ENCODE measurements at regions not wholly inside any gene's neighbourhood (a gene's known extent, or its start where the extent isn't known, plus 50 kb on each side); places are given as distances from the start of the nearest gene placed in this dataset.

DNA sequence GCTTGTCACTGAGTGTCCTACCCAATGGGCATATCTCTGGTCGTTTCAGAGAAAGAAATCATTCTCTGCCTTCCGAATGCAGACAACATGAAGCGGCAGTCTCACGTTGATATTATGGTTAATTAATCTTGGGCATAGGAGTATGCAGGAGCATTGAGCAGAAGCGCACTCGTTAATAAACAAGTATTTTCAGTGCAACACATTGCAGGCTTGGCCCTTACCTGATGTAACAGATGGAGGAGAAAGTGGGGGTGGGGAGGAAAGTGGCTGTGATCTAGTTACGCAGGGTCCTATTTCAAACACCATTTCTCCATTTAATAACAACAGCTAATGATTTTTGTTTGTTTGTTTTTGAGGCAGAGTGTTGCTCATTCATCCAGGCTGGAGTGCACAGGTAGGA, 414.0 kb upstream of the RBFOX1 start:
- no peak for DNase-seq

DNA sequence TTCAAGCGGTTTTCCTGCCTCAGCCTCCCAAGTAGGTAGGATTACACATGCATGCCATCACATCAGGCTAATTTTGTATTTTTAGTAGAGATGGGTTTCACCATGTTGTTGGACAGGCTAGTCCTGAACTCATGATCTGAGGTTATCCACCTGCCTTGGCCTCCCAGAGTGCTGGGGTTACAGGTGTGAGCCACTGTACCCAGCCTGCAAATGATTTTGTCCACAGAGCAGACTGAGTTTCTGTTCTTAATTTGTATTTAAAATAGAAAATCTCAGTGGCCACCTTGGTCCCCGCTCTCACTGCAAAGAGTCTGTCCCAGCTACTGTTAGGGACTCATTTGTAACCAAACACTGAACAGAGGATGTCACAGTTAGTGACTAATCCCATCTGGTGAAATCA, 415.7 kb upstream of the RBFOX1 start:
- no peak for DNase-seq

DNA sequence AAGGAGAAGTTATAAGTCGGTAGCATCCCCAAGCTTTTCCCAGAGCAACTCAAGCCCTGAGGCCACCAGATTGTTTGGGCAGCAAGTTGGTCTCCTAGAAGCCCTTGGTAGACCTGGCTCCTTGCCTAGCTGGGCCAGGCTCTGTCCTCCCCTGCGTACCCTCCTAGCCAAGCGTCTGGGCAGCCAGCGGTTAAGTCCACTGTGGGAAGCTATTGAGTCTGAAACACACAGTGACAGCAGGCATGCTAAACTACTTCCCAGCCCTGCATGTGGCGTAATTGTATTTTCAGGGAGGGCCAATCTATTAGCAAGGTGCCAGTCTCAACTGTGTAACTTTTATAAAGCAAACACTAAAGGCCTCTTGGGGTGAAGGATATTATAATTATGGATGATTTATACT, 419.1 kb upstream of the RBFOX1 start:
- DNase-seq: no peak

DNA sequence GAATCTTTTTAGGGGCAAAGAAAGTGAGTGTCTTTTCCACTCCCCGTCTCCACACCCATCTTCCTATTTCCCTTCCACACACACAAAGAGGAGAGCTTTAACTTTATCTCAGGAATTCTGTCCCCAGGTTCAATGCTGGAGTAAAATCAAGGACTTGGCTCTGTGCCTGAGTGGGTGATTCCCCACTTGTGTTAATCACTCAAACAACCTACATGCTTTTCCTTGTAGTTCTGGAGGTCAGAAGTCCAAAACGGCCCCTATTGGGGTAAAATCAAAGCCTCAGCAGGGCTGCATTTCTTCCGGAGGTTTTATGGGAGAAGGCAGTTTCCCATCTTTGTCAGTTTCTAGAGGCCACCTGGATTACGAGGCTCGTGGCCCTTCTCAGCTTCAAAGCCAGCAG, 422.3 kb upstream of the RBFOX1 start:
- DNase-seq: no peak

DNA sequence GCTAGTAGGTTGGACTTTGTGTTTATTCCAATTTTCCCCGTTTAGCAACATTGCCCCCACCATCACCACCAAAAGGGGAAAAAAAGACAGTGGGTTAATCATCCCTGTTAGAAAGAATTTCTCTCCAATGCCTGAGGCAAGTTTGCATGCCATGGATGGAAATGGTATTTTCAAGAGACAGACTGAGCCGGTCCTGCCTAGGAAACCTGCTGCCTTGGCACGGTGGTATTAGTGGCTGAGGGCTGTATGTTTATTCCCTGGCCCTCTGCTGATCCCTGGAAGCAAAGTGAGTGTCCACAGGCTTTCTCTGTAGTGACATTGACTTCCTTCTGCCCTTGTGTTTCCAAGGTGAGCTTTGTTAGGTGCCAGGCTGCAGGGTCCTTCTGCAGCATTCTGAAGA, 427.0 kb upstream of the RBFOX1 start:
- DNase-seq: no peak

DNA sequence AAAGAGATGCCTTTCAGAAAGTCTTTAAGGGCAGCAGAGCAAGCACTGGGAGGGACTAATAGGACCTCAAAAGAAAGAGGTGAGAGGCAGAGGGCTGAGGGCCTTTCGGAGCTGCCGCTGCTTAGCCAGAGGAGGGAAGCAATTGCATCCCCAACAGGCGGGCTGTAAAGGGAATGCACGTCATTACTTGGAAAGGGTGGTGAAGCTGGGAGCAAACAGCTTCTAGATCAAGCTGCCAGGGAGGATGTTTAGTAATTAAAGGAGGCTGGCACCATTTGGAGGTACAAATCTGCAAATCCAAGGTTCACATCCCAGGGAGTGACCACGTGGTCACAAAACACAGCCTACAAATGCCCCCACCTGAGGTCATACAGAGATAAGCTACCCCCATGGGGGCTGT, 429.0 kb upstream of the RBFOX1 start:
- no peak for DNase-seq

DNA sequence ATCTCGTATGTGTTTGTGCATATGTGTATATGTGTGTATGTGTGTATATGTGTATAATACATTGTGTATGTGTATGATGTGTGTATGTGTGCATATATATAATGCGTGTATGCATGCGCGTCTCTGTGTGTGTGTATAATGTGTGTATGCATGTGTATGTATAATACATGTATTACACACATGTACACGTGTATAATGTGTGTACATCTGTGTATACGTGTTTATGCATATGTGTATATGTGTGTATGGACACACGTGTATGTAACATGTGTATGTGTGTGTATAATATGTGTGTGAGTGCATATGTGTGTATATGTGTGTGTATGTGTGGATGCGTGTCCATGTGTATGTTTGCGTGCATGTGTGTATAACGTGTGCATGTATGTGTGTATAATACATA, 433.7 kb upstream of the RBFOX1 start:
- no peak for DNase-seq

DNA sequence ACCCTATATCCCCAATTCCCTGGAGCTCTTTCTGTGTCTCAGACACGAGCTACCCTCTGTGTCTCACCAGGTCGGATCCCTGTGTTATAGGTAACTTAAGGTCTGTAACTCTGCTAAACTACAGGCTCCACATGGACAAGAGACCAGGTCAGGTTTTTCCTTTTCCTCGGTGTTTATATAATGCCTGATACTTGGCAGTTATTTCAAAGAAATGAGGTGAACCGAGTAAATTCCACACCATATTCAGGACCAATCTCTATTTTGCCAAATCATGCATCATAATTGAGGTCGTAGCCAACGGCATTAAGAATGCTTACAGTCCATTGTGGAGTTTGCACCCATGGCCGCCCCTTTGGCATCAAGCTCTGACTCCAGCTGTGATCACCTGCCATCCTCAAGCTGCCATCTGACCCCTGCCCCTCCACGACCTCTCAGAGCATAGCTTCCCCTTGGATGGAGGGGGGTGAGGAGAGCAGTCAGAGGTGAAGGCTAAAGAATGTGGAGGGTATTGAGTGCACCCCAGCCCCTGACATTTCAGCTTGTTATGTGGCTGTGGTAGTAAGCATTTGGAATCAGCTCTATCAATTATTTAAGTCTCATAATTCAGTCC, 434.7 kb upstream of the RBFOX1 start:
- DNase-seq: no peak

DNA sequence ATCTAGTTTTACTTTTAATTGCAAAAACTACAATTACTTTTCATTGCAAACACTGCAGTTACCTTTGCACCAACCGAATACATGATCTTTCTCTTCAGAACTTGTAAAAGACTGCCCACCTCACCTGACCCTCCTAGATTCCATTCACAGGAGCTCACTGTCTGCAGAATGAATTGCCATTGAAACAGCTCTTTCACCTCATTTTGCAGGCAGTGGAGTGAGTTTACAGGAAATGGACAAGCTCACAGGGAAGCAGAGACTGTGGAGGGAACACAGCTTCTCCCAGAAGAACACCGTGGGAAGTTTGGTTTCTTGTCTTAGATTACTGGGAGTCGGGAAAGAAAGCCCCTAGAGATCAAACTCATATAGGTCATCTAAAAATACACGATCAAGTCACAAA, 439.7 kb upstream of the RBFOX1 start:
- DNase-seq: no peak

DNA sequence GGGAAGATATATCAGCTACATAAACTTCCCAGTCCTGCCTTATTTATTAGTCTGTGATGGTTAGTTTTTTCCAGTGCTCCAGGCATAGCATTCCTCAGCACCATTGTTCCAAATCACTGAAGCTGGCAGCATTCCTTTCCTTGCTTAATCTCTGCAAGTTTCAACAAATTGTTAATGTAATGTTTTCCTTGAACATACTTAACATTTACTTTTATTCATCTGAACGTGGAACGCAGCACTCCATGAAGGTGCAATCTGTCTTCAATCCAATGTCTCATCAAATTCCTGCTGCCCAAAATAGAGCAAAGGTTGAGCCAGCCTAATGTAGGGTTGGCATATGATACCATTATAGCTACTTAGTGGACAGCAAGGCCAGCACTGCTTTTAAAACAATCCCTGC, 441.1 kb upstream of the RBFOX1 start:
- no peak for DNase-seq

DNA sequence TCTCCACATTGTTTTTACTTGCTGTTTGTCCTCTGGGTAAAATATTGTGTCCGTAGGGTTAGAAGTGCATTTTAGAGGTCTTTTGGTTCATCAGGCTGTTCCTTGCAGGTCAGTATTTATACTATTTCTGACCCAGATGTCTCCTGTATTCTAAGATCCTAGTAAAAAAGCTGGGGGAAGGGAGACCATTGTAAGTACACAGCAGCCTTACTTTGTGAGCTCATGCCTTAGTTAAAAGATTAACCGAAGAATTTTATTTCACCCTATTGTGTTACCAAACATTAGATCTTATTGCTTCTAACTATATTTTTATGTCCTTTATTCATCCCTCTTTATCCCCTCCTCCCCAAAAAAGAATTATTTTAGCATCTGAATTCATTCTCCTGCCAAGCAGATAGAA, 444.1 kb upstream of the RBFOX1 start:
- DNase-seq: no peak

DNA sequence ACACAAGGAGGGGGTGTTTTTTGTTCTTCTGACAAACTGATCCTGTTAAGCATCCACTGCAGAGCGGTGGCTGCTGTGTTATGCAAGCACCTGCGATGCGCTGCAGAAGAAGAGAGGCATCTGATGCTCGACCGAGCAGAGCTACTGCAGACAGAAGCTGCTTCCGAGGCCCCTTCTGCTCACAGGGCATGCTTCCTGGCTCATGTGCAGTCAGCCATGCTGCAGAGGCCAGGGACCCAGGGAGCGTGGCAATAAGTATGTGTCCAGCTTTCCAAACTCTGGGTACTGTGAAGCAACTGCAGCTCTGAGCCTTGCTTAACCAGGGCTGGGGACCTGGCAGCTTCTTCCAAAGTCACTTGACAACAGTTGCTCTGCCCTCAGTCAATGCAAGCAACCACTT, 448.6 kb upstream of the RBFOX1 start:
- DNase-seq: no peak

DNA sequence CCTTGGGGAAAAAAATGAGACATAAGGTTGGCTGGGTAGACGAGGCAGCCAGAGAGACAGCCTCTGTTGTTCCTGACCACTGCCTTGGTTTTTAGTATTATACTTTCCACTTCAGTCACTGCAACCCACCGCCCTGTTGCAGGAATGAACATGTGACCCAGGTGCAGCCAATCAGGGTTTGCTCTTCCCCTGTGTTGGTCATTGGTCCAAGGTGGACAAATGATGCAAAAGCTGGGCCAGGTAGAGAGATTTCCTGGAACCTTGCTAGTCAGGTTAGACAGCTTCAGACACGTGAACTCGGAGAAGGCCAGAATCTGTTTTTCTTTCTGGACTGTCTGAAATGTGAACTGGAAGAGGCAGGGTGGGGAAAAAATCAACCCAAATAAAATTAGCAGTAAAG, 452.4 kb upstream of the RBFOX1 start:
- DNase-seq: no peak

DNA sequence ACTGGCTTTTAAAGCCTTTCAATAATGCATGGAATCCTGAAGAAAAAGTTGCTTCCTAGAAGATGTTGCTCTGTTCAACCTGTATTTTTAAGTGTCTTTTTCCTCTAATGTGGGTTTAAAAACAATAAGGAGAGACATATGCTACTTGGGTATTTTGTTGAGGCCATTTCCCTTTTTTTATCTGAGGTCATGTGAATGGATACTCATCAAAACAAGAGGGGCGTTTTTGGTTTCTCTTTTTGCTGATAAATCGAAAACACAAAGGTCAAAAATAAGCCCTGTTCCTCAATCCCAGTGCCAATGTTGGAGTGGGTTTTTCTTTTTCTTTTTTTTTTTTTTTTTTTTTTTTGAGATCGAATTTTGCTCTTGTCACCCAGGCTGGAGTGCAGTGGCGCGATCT, 468.0 kb upstream of the RBFOX1 start:
- no peak for DNase-seq

DNA sequence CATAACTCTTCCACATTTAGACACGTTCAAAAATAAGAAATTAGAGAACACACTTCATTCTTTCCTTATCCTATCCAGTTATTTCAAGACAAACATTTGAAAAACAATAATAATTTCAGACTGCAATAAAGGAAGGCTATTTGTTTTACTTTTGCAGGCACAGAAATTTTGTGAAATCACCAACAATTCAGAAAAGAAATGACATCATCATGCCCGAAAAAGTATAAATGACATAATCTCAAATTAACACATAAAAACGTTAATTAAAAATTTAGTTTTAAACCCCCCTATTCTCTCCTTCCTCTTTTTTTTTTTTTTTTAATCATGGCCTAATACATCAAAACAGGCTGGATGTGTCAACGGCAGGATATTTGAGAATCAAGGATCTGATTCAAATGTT, 468.4 kb upstream of the RBFOX1 start:
- DNase-seq: no peak

DNA sequence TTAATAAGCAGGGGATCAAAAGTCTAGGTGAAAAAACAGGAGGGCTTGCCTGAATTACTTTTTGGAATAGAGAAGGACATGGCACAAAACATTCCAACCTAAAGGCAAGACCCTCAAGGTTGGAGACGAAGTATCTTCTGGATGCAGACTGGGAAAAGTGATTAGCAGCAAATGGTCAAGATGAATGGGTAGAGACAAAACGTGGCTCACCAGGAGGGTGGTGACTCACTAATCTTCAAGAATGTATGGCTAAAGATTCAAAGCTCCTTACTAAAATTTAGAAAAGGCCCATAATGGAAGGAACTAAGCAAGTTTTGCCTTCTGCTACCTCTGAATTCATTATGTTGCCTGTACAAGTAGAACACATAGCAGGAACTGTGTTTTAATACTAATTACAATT, 469.5 kb upstream of the RBFOX1 start:
- no peak for DNase-seq

DNA sequence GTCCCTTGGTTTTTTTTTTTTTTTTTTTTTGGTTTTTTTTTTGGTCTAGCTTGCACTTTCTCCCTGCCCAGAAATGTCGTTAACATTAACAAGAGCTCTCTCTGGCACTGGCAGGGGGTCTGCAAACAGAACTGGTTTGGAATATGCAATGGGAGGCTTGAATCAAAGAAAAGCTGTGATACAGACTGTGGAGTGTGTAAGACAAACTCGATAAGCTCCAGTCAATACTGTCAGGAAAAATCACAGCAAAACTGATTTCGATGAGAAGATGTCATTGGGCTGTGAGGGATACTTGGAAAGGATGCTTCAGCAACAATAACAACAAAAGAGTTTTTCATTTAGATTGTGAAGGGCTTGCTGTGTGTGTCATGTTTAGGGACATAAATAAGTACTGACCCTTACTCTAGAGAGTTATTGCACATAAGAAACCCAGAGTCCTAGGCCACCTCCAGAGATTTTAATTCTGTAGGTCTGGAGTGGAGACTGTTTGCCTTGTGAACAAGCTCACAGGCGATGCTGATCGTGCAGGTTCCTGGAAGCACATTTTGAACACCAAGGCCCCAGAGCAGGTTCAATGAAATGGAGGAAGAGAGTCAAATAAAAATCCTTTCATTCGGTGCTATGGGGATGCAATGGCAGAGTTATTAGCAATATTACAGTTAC, 470.7 kb upstream of the RBFOX1 start:
- no peak for DNase-seq

DNA sequence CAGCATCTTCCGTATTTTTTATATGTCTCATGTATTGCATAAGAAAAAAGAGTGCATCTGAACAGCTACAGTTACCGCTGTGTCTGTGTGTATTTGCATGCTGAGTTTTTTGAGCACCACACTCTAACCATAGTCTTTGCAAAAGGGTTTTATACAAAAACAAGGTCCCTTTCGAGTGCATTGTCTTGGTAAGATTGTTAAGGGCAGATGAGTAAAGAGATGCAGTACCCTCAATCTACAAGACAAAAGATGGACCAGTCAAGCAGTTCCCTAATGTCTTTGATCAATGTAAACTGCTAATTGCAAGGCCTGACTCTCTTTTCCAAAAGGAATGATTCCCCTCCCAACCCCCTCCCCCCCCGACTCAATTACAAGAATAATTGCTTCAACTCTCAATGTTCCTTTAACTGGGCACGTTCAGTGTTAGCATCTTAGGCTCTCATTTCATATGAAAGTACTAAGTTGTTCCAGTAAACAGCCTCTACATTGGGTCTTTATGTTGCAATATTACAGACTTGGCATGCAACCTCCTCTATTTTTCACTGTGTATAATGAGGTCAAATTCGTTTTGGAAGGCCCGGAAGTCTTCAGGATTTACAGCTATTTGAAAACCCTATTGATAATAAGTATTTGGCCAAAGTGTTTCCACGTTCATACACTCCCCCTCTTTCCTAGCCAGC, 471.4 kb upstream of the RBFOX1 start:
- no peak for DNase-seq

DNA sequence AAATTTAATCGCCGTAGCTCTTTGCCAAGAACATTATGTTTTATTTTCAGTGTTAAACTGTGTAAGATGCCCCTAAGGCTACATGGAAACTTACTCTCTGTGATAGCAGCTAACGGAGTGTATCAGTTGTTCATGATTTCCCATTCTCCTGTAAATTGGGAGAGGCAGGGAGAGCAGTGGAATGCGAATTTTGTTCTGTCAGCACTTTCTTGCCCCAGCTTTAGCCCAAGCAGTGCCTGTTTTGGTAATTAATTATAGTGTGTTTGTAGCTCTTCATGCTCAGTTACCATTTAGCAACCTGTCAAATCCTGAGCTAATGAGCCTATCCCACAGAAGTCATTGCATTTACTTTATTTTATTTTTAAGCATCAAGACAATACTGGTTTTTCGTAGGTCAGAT, 475.1 kb upstream of the RBFOX1 start:
- DNase-seq: no peak

DNA sequence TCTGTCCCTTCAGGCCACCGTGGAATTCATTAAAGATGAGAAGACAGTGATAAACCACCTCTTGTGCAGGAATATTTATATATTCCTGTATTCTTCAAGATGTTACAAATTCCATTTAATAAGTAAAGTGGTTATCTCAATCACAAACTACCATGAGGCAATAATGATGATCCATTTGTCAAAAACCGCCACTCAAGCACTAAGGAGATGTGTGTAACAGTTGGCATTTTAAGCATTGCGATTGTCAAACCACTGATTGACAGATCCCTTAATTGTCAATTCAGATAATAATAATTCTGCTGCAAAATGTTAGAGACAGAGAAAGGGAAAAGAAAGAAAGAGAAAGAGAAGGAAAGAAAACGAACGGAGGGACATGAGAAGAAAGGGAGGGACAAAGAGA, 476.1 kb upstream of the RBFOX1 start:
- DNase-seq: no peak

DNA sequence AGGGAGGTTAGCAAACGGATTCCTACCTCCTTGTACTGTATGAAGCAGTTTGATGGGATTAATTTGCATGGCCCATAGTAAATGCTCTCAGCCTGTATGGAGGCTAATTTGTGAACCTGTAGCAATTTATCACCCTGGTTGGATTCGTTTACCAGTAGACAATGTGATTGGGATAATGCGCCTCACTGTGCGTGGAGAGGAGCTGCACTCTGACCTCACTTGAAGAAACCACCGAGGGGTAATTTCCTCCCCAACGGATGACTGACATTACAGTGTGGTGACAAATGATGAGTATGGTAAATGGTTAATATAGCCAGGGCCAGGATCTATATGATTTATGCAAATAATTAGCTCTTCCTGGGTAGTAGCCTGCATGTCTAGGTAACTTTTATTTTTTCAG, 479.1 kb upstream of the RBFOX1 start:
- DNase-seq: no peak

DNA sequence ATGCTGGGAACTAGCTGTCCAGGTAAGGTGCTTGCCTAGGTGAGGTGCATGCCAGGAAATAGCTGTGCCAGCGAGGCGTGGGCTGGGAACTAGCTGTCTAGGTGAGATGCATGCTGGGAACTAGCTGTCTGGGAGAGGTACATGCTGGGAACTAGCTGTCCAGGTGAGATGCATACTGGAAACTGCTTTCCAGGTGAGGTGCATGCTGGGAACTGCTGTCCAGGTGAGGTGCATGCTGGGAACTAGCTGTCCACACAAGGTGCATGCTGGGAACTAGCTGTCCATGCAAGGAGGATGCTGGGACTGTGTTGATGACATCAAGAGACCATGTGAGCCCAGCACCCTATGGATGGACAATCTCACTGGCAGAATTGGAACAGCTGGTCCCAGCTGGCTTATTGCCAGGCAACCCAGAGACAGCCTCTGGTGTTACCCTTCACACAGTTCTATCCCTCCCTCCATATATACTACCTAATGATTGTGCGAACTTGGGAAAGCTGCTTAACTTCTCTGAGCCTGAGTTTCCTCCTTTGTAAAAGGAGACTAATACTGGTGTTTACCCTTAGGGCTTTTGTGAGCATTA, 479.9 kb upstream of the RBFOX1 start:
- no peak for DNase-seq

DNA sequence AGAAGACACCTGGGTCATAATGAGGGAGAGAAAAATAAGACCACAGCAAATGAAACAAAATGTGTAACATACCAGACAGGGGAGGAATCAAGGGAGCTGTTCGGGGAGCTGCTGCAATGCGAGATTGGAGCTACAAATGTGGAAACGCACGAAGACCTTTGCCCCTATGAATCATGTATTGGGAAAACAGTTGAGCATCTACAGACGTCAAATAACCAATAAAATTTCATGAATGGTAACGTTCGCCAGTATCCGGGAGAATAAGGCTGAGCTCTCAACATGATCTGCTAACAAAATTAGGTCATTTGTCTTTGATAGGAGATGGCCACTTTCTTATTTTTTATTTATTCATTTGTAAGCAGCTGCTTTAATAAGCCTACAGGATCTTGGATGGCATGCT, 486.2 kb upstream of the RBFOX1 start:
- no peak for DNase-seq

DNA sequence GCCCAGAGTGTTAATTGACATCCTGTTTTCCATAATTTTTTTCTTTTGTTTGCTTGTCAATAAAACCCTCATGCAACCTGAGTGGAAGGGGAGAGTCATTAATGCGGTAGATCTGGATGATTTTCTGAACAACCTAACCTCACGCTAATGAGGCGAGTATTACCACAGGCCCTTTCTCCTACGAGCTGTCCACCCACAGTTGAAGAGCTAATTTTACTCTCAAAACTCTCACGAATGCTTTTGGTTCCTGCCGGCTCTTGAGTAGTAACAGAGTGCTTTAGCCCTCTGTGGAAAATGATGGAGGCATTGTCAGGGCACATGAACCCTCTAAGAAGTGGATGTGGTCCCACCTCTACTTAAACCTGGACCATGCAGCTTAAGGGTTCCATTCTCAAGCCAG, 491.3 kb upstream of the RBFOX1 start:
- DNase-seq: no peak

DNA sequence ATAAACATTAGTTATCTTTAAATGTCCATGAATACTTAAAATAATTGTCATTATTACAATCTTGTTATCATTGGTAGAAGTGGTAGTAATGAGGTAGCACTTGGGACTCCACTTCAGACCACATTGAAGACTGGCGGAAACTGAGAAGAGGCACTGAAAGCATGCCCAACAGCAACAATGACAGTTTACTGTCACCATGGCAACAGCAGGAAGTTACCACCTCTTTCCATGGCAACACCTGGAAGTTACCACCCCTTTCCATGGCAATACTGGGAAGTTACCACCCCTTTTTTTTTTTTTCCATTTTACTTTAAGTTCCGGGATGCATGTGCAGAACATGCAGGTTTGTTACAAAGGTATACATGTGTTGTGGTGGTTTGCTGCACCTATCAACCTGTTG, 494.9 kb upstream of the RBFOX1 start:
- DNase-seq: no peak

Measured in COR-L47 (cell line).